Body of pancreas (tissue), 4 donors: ENCODE measurements at regions not wholly inside any gene's neighbourhood (a gene's known extent, or its start where the extent isn't known, plus 50 kb on each side); places are given as distances from the start of the nearest gene placed in this dataset.

Experiments used
- POLR2A ChIP-seq, 3 donors: fragments of 450-650 bp; IDR thresholded peaks; one replicate each; pipeline ENCODE4 v1.6.1; 2016; ENCODE audit warnings: antibody characterized with exemption in 3 of 3, mild to moderate bottlenecking in 2 of 3
- TF ChIP-seq, protein P1 (sequence below), 7 experiments: fragments of 450-650 bp in 4 of 7; fragments of 200-600 bp in 3 of 7; sonication (generic) in 3 of 7; IDR thresholded peaks; one replicate each; pipeline ENCODE4 v1.5.1; 2016 to 2019; ENCODE audit warnings: antibody characterized with exemption in 7 of 7

- TF ChIP-seq, protein P1, sequence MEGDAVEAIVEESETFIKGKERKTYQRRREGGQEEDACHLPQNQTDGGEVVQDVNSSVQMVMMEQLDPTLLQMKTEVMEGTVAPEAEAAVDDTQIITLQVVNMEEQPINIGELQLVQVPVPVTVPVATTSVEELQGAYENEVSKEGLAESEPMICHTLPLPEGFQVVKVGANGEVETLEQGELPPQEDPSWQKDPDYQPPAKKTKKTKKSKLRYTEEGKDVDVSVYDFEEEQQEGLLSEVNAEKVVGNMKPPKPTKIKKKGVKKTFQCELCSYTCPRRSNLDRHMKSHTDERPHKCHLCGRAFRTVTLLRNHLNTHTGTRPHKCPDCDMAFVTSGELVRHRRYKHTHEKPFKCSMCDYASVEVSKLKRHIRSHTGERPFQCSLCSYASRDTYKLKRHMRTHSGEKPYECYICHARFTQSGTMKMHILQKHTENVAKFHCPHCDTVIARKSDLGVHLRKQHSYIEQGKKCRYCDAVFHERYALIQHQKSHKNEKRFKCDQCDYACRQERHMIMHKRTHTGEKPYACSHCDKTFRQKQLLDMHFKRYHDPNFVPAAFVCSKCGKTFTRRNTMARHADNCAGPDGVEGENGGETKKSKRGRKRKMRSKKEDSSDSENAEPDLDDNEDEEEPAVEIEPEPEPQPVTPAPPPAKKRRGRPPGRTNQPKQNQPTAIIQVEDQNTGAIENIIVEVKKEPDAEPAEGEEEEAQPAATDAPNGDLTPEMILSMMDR (IDR thresholded peaks at IDR 0.05) = no peak
- no peak for TF ChIP-seq POLR2A (IDR thresholded peaks at IDR 0.05)
Measured at GRCh38 chr2:191598296-191598695, 79.6 kb upstream of the NABP1 start.
